Fibroblast of lung (primary cell): ENCODE measurements at regions not wholly inside any gene's neighbourhood (a gene's known extent, or its start where the extent isn't known, plus 50 kb on each side); places are given as distances from the start of the nearest gene placed in this dataset.

ENCODE experiments used
- CTCF ChIP-seq, 2 donors: IDR thresholded peaks in 1 of 2; conservative IDR thresholded peaks in 1 of 2; 1 replicate in 1 of 2; 2 replicates in 1 of 2; pipeline ENCODE4 v1.5.1; 2011 to 2012; ENCODE audit warnings: low read length in 2 of 2, control low read depth in 1 of 2, inconsistent platforms in 1 of 2, low read depth in 1 of 2, mild to moderate bottlenecking in 1 of 2
- EZH2 ChIP-seq: IDR thresholded peaks from 2 replicates; pipeline ENCODE4 v1.5.1; 2012; ENCODE audit warnings: low read length, control low read depth, mild to moderate bottlenecking; ENCODE audit errors: missing control alignments

GRCh38 chr6:43843669-43844171, 73.7 kb downstream of the VEGFA start:
- TF ChIP-seq EZH2 (no peak), CTCF (conservative IDR thresholded peaks at IDR 0.05 in 1 of 2, IDR thresholded peaks at IDR 0.05 in 1 of 2; ENCODE audit: low read depth in 1 of 2, low read length in 2 of 2) (no peak)
